Fibroblast of lung (primary cell): ENCODE measurements at regions not wholly inside any gene's neighbourhood (a gene's known extent, or its start where the extent isn't known, plus 50 kb on each side); places are given as distances from the start of the nearest gene placed in this dataset.

ENCODE experiments used
- DNase-seq, 2 donors: peaks; one replicate each; pipeline versions ENCODE4 v3.0.0 to v3.0.0-alpha.2; 2010; ENCODE audit warnings: low read depth in 2 of 2
- H2AFZ ChIP-seq: 2 replicates; pipeline ENCODE4 v1.5.1; 2012; ENCODE audit warnings: low read length, control low read depth, inconsistent platforms
- H3K27ac ChIP-seq: 2 replicates; pipeline ENCODE4 v1.5.1; 2011; ENCODE audit warnings: low read length, control low read depth; ENCODE audit not compliant: insufficient read depth
- H3K27me3 ChIP-seq: 2 replicates; pipeline ENCODE4 v1.5.1; 2011; ENCODE audit warnings: mild to moderate bottlenecking, low read length; ENCODE audit not compliant: control insufficient read depth, insufficient read depth
- H3K36me3 ChIP-seq: 2 replicates; pipeline ENCODE4 v1.5.1; 2011; ENCODE audit warnings: low read length; ENCODE audit not compliant: control insufficient read depth, insufficient read depth
- H3K4me1 ChIP-seq: 2 replicates; pipeline ENCODE4 v1.5.1; 2011; ENCODE audit warnings: low read length; ENCODE audit not compliant: control insufficient read depth, insufficient read depth; ENCODE audit errors: extremely low read depth
- H3K4me2 ChIP-seq: 2 replicates; pipeline ENCODE4 v1.5.1; 2011; ENCODE audit warnings: low read length, control low read depth; ENCODE audit not compliant: insufficient read depth; ENCODE audit errors: extremely low read depth
- H3K4me3 ChIP-seq, 4 experiments: fragments of 200-600 bp in 1 of 4; sonication (generic) in 1 of 4; replicated peaks in 1 of 4; 2 replicates each; pipeline ENCODE4 v1.5.1; 2011 to 2016; ENCODE audit warnings: low read length in 4 of 4, low read depth in 3 of 4, mild to moderate bottlenecking in 3 of 4, control low read depth in 2 of 4, inconsistent platforms in 1 of 4, mixed read lengths in 1 of 4; ENCODE audit not compliant: insufficient read depth in 1 of 4; ENCODE audit errors: control extremely low read depth in 1 of 4
- H3K79me2 ChIP-seq: 2 replicates; pipeline ENCODE4 v1.5.1; 2012; ENCODE audit warnings: mild to moderate bottlenecking, low read length, inconsistent platforms; ENCODE audit not compliant: control insufficient read depth, insufficient read depth
- H3K9ac ChIP-seq: 2 replicates; pipeline ENCODE4 v1.5.1; 2011; ENCODE audit warnings: mild to moderate bottlenecking, low read length, control low read depth; ENCODE audit not compliant: insufficient read depth
- H3K9me3 ChIP-seq: 2 replicates; pipeline ENCODE4 v1.5.1; 2012; ENCODE audit warnings: low read depth, low read length; ENCODE audit not compliant: control insufficient read depth, insufficient read depth
- H4K20me1 ChIP-seq: 2 replicates; pipeline ENCODE4 v1.5.1; 2011; ENCODE audit warnings: low read length; ENCODE audit not compliant: control insufficient read depth, insufficient read depth; ENCODE audit errors: extremely low read depth
- EZH2 ChIP-seq: IDR thresholded peaks from 2 replicates; pipeline ENCODE4 v1.5.1; 2012; ENCODE audit warnings: low read length, control low read depth, mild to moderate bottlenecking; ENCODE audit errors: missing control alignments
- TF ChIP-seq, protein P1 (sequence below), 2 donors: IDR thresholded peaks in 1 of 2; conservative IDR thresholded peaks in 1 of 2; 1 replicate in 1 of 2; 2 replicates in 1 of 2; pipeline ENCODE4 v1.5.1; 2011 to 2012; ENCODE audit warnings: low read length in 2 of 2, control low read depth in 1 of 2, inconsistent platforms in 1 of 2, low read depth in 1 of 2, mild to moderate bottlenecking in 1 of 2

DNA sequence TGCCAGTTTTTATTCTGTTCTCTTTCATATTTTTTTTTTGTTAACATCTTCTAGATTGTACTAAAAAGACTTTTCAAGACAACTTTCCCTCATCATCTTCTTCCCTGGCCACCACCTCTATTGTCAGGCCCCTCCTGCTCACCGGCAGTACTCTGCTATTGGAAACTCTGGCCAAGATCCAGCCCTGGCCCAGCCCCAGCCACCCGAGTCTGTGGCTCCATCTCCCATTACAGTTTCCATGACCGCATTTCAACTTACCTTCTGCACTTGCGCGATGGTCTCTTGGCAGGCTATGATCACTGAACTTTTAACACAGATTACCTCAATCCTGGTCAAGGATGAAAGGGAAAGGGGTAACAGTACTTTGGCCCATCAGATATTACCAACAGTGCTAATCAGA, 137.7 kb upstream of the POM121L12 start:
- no peaks in the 10 kb centered on the region for H3K79me2 ChIP-seq
- H3K4me1 ChIP-seq = no peaks in the 10 kb centered on the region
- H3K4me2 ChIP-seq = no peak overlapping the region
- H3K9me3 ChIP-seq = no peaks in the 10 kb centered on the region
- no peaks in the 10 kb centered on the region for H4K20me1 ChIP-seq
- H3K27ac ChIP-seq = no peak overlapping the region
- no peak overlapping the region for H2AFZ ChIP-seq
- peak in 1 of 2 donors; percentile 2 for DNase-seq
- H3K36me3 ChIP-seq = no peaks in the 10 kb centered on the region
- TF ChIP-seq, protein P1, sequence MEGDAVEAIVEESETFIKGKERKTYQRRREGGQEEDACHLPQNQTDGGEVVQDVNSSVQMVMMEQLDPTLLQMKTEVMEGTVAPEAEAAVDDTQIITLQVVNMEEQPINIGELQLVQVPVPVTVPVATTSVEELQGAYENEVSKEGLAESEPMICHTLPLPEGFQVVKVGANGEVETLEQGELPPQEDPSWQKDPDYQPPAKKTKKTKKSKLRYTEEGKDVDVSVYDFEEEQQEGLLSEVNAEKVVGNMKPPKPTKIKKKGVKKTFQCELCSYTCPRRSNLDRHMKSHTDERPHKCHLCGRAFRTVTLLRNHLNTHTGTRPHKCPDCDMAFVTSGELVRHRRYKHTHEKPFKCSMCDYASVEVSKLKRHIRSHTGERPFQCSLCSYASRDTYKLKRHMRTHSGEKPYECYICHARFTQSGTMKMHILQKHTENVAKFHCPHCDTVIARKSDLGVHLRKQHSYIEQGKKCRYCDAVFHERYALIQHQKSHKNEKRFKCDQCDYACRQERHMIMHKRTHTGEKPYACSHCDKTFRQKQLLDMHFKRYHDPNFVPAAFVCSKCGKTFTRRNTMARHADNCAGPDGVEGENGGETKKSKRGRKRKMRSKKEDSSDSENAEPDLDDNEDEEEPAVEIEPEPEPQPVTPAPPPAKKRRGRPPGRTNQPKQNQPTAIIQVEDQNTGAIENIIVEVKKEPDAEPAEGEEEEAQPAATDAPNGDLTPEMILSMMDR (conservative IDR thresholded peaks at IDR 0.05 in 1 of 2, IDR thresholded peaks at IDR 0.05 in 1 of 2; ENCODE audit: low read depth in 1 of 2, low read length in 2 of 2) = no peak
- TF ChIP-seq EZH2 = no peak
- no peak overlapping the region for H3K9ac ChIP-seq
- no peak overlapping the region for H3K4me3 ChIP-seq
- no peaks in the 10 kb centered on the region for H3K27me3 ChIP-seq

DNA sequence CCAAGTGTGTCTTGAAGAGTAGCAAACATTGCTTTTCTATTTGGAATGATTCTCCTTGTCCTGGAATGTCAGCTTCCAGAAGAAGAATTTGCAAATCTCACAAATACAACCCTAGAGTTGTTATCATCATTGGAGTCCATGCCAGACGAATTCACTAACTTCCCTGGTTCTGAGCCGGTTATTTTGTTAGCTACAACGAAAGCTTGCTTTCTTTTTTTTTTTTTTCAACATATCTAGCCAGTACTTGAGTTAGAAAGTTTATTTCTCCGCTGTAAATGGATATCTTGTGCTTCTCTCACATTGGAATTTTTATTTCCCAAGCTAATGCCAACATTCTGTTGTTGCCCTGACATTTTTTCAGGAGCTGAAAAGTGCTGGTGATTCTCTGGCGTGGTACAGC, 138.1 kb upstream of the POM121L12 start:
- no peaks in the 10 kb centered on the region for H3K4me1 ChIP-seq
- H3K4me2 ChIP-seq = no peak overlapping the region
- no peaks in the 10 kb centered on the region for H3K79me2 ChIP-seq
- no peak overlapping the region for H3K4me3 ChIP-seq
- no peaks in the 10 kb centered on the region for H3K27me3 ChIP-seq
- H3K9me3 ChIP-seq = no peaks in the 10 kb centered on the region
- no peaks in the 10 kb centered on the region for H3K36me3 ChIP-seq
- H4K20me1 ChIP-seq = no peaks in the 10 kb centered on the region
- no peak for TF ChIP-seq EZH2
- TF ChIP-seq, protein P1 (conservative IDR thresholded peaks at IDR 0.05 in 1 of 2, IDR thresholded peaks at IDR 0.05 in 1 of 2; ENCODE audit: low read depth in 1 of 2, low read length in 2 of 2) = no peak
- DNase-seq = no peak
- no peak overlapping the region for H3K9ac ChIP-seq
- no peak overlapping the region for H3K27ac ChIP-seq
- no peak overlapping the region for H2AFZ ChIP-seq

DNA sequence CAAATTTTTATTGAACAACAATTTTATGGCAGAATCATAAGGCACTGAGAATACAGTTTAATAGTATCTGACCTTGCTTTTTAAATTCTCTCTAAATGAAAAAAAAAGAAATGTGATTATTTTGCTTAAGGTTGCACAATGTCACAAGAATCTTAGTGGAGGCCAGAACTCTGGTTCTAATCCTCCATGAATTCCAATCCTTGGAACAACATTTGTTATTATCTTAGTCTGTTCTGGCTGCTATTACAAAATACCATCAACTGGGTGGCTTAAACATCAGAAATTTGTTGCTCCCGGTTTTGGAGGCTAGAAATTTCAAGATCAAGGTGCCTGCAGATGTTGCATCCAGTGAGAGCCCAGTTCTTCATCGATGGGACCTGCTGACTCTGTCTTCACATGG, 158.2 kb upstream of the POM121L12 start:
- TF ChIP-seq EZH2 = no peak
- TF ChIP-seq, protein P1 (conservative IDR thresholded peaks at IDR 0.05 in 1 of 2, IDR thresholded peaks at IDR 0.05 in 1 of 2; ENCODE audit: low read depth in 1 of 2, low read length in 2 of 2) = no peak
- H3K9me3 ChIP-seq = no peaks in the 10 kb centered on the region
- no peaks in the 10 kb centered on the region for H3K79me2 ChIP-seq

More for the DNA sequence above, 158.2 kb upstream of the POM121L12 start:
- no peaks in the 10 kb centered on the region for H3K36me3 ChIP-seq
- H3K4me1 ChIP-seq = no peaks in the 10 kb centered on the region
- no peak overlapping the region for H3K4me2 ChIP-seq
- H3K9ac ChIP-seq = no peak overlapping the region
- H3K27ac ChIP-seq = no peak overlapping the region
- no peaks in the 10 kb centered on the region for H3K27me3 ChIP-seq
- DNase-seq = no peak
- no peak overlapping the region for H3K4me3 ChIP-seq
- H2AFZ ChIP-seq = no peak overlapping the region
- H4K20me1 ChIP-seq = no peaks in the 10 kb centered on the region
